A673 (cell line): ENCODE measurements at regions not wholly inside any gene's neighbourhood (a gene's known extent, or its start where the extent isn't known, plus 50 kb on each side); places are given as distances from the start of the nearest gene placed in this dataset.
"Not testable (repeated sequence)": the region's sequence is repeated elsewhere in the genome, so short reads cannot be mapped to it uniquely, and the experiment has no call there.

Source experiments
- BruUV-seq: library from RNA; stranded (reverse); fragments of 400-500 nt; replicated peaks from 2 replicates; lab custom pipeline; 2021; lab: Mats Ljungman, UMichigan
- CTCF ChIA-PET: fragments of 300-600 bp; sonication (Branson Sonifier 250); formaldehyde crosslinking; loops from one replicate; lab custom pipeline; 2022; ENCODE audit warnings: antibody characterized with exemption; lab: Charles Lee
- POLR2A ChIA-PET: fragments of 300-600 bp; sonication (Branson Sonifier 250); formaldehyde crosslinking; loops from one replicate; lab custom pipeline; 2022; ENCODE audit warnings: antibody characterized with exemption; ENCODE audit not compliant: low non-redundant PET; lab: Charles Lee
- DNase-seq: peaks from one replicate; pipeline ENCODE4 v3.0.0-alpha.2; 2015; ENCODE audit warnings: low spot score
- H3K27ac ChIP-seq: fragments of 200-600 bp; sonication (generic); 2 replicates; pipeline ENCODE4 v1.5.1; 2016; ENCODE audit warnings: mixed run types, low read depth, mild to moderate bottlenecking, mixed read lengths, antibody characterized with exemption, low read length; ENCODE audit not compliant: poor library complexity, severe bottlenecking
- H3K27me3 ChIP-seq: fragments of 200-600 bp; sonication (generic); replicated peaks from 2 replicates; pipeline ENCODE4 v1.6.1; 2017; ENCODE audit warnings: mixed run types, low read depth, mild to moderate bottlenecking, mixed read lengths, antibody characterized with exemption, low read length; ENCODE audit not compliant: insufficient read depth, poor library complexity
- H3K36me3 ChIP-seq: fragments of 200-600 bp; sonication (generic); 2 replicates; pipeline ENCODE4 v1.6.1; 2016; ENCODE audit warnings: mixed run types, mild to moderate bottlenecking, mixed read lengths, antibody characterized with exemption, low read length; ENCODE audit not compliant: insufficient read depth, poor library complexity, severe bottlenecking
- H3K4me1 ChIP-seq: fragments of 200-600 bp; sonication (generic); 2 replicates; pipeline ENCODE4 v1.6.1; 2017; ENCODE audit warnings: mixed run types, mild to moderate bottlenecking, mixed read lengths, antibody characterized with exemption, low read length; ENCODE audit not compliant: insufficient read depth, poor library complexity, severe bottlenecking
- H3K4me3 ChIP-seq: fragments of 200-600 bp; sonication (generic); 2 replicates; pipeline ENCODE4 v1.5.1; 2016; ENCODE audit warnings: low read depth, mixed run types, mild to moderate bottlenecking, mixed read lengths, low read length; ENCODE audit not compliant: poor library complexity, severe bottlenecking
- H3K9me3 ChIP-seq: fragments of 200-600 bp; sonication (generic); 2 replicates; pipeline ENCODE4 v1.6.1; 2016; ENCODE audit warnings: mixed run types, low read depth, mild to moderate bottlenecking, mixed read lengths, antibody characterized with exemption, low read length; ENCODE audit not compliant: poor library complexity, severe bottlenecking
- EZH2 ChIP-seq: fragments of 200-600 bp; sonication (generic); IDR thresholded peaks from 2 replicates; pipeline ENCODE4 v1.6.1; 2017; ENCODE audit warnings: borderline replicate concordance, low read depth, mild to moderate bottlenecking, mixed read lengths, antibody characterized with exemption, low read length; ENCODE audit not compliant: poor library complexity, severe bottlenecking
- intact Hi-C: fragments of 100-400 bp; cut with micrococcal nuclease; formaldehyde crosslinking; loops from one replicate; pipeline ENCODE4 v1.10.0; 2022; ENCODE audit not compliant: unreplicated experiment
- TF ChIP-seq, protein P1 (sequence below): fragments of 300-800, 200-600 bp; sonication (generic); conservative IDR thresholded peaks from 2 replicates; pipeline ENCODE4 v1.5.1; 2017; ENCODE audit warnings: low read depth, mild to moderate bottlenecking, antibody characterized with exemption, low read length, moderate library complexity, mixed read lengths

DNA sequence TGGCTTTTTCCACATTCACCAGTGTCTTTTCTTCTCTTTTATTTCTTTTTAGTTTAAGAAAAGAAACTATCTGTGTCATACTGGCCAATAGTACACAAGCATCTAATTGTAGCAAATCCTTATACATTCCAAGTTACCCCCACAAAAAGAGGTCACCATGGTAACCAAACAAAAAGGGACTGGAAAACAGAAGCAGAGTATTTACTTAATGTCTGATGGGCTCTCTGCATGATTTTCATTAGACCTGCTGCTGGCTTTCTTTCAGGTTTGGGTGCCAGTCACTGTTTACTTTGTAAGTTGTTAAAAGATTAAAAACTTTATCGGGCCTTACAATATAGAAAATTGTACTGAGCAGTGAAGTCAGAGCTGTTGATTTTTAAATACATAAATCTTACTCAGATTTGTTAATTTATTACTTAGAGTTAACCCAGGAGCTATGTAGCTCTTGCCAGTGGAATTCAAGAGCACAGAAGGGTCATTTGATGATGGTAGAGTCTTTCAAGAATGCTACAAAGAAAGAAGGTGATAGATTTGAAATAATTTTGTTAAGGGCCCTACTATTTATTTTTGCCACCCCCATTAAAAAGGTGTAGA lies 123.9 kb downstream of the BRMS1L start:
- ChIA-PET POLR2A (no interaction called here), CTCF (no interaction called here)
- Histone ChIP-seq H3K9me3 (no peaks in the 10 kb centered on the region), H3K27me3 (no peaks in the 10 kb centered on the region), H3K4me1 (no peaks in the 10 kb centered on the region), H3K4me3 (no peak overlapping the region), H3K27ac (no peak overlapping the region), H3K36me3 (no peaks in the 10 kb centered on the region)
- no TSS peak for BruUV-seq
- intact Hi-C loops = no loop called here
- peak; percentile 5 for DNase-seq
- no peak for TF ChIP-seq EZH2
- TF ChIP-seq, protein P1, sequence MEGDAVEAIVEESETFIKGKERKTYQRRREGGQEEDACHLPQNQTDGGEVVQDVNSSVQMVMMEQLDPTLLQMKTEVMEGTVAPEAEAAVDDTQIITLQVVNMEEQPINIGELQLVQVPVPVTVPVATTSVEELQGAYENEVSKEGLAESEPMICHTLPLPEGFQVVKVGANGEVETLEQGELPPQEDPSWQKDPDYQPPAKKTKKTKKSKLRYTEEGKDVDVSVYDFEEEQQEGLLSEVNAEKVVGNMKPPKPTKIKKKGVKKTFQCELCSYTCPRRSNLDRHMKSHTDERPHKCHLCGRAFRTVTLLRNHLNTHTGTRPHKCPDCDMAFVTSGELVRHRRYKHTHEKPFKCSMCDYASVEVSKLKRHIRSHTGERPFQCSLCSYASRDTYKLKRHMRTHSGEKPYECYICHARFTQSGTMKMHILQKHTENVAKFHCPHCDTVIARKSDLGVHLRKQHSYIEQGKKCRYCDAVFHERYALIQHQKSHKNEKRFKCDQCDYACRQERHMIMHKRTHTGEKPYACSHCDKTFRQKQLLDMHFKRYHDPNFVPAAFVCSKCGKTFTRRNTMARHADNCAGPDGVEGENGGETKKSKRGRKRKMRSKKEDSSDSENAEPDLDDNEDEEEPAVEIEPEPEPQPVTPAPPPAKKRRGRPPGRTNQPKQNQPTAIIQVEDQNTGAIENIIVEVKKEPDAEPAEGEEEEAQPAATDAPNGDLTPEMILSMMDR = no peak

DNA sequence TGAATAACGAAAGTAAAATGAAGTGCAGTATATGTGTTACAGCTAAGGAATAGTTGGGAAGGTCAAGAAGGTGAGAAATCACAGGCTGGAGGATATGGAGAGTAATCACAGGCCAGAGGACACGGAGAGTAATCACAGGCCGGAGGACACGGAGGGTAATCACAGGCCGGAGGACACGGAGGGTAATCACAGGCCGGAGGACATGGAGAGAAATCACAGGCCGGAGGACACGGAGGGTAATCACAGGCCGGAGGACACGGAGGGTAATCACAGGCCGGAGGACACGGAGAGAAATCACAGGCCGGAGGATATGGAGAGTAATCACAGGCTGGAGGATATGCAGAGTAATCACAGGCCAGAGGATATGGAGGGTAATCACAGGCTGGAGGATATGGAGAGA lies 121.8 kb downstream of the BRMS1L start:
- CTCF ChIA-PET, H3K36me3 ChIP-seq, intact Hi-C loops, DNase-seq, POLR2A ChIA-PET, H3K4me3 ChIP-seq, H3K4me1 ChIP-seq, H3K27me3 ChIP-seq, BruUV-seq, H3K9me3 ChIP-seq, H3K27ac ChIP-seq: not testable (repeated sequence)

DNA sequence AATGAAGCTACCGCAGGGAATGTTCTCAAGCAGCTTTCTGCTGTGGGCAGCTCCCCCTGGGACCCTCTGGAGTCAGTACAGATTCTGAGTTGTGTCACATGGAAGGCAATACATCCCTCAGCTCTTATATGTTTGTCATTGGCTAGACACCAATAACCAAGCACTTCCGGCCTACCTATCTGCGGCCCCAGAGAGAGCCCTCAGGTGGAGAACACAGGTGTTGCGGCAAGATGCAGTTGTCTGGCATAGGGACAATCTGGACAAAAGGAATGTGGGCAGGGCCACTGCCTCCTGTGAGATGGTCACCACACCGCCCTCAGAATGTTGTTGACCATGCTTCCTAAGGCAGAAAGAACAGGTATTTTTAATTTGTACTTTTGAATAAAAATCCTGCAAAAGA lies 118.7 kb downstream of the BRMS1L start:
- CTCF ChIA-PET = no interaction called here

More for the DNA sequence above, 118.7 kb downstream of the BRMS1L start:
- peaks cover 4% of the 10 kb centered on the region for H3K27me3 ChIP-seq
- intact Hi-C loops = no loop called here
- TF ChIP-seq, protein P1 = peak; percentile 32; the same call in 1 of the 2 replicates
- no peak for TF ChIP-seq EZH2
- H3K4me1 ChIP-seq = no peaks in the 10 kb centered on the region
- no TSS peak for BruUV-seq
- no peaks in the 10 kb centered on the region for H3K9me3 ChIP-seq
- DNase-seq = peak; percentile 29
- POLR2A ChIA-PET = interaction anchor here (0.5 kb wide), 1 partner anchor 487 kb away, joined by 3 read pairs; no protein-coding TSS in a partner anchor
- H3K27ac ChIP-seq = no peak overlapping the region
- H3K36me3 ChIP-seq = no peaks in the 10 kb centered on the region
- no peak overlapping the region for H3K4me3 ChIP-seq
